Left lobe of liver (tissue), 2 donors: ENCODE measurements at regions not wholly inside any gene's neighbourhood (a gene's known extent, or its start where the extent isn't known, plus 50 kb on each side); places are given as distances from the start of the nearest gene placed in this dataset.

Experiments used
- ATAC-seq: fragments of 200-7000 bp; cut with Tn5 transposase; one replicate; pipeline ENCODE4 v1.9.1; 2020; ENCODE audit warnings: mild to moderate bottlenecking, moderate library complexity
- DNase-seq: peaks from one replicate; pipeline ENCODE4 v3.0.0-alpha.2; 2020; ENCODE audit warnings: low spot score
- donor health status: DM: no; HTN: no; CAD: no; lungs with moderate emphysema.
- donor health status: DM: no; HTN: yes; CAD: no.

- no peak for DNase-seq
- peak; percentile 38 for ATAC-seq
These were observed 139.3 kb downstream of the SOX2 start for GRCh38 chr3:181851063-181851462.

GRCh38 chr3:181855825-181856224 is 144.1 kb downstream of the SOX2 start:
- ATAC-seq (no peak), DNase-seq (no peak)

GRCh38 chr3:181859518-181859917 is 147.8 kb downstream of the SOX2 start:
- ATAC-seq = no peak
- no peak for DNase-seq

- ATAC-seq (no peak), DNase-seq (no peak)
These were observed 148.5 kb downstream of the SOX2 start for GRCh38 chr3:181860235-181860634.

GRCh38 chr3:181862502-181862901 is 150.8 kb downstream of the SOX2 start:
- no peak for ATAC-seq
- DNase-seq = no peak

- ATAC-seq (no peak), DNase-seq (no peak)
These were observed 156.9 kb downstream of the SOX2 start for GRCh38 chr3:181868576-181869082.

GRCh38 chr3:181872887-181873286 is 161.2 kb downstream of the SOX2 start:
- no peak for ATAC-seq
- DNase-seq = no peak

- DNase-seq (no peak), ATAC-seq (no peak)
These were observed 168.2 kb downstream of the SOX2 start for GRCh38 chr3:181879926-181880325.

- no peak for DNase-seq
These were observed 168.6 kb downstream of the SOX2 start for GRCh38 chr3:181880331-181880730.

GRCh38 chr3:181881749-181882148 is 170.0 kb downstream of the SOX2 start:
- no peak for DNase-seq
- no peak for ATAC-seq

More at GRCh38 chr3:181880331-181880730, 168.6 kb downstream of the SOX2 start:
- ATAC-seq = no peak

GRCh38 chr3:181885868-181886630 is 174.3 kb downstream of the SOX2 start:
- DNase-seq (no peak), ATAC-seq (no peak)

- DNase-seq (no peak), ATAC-seq (no peak)
These were observed 175.0 kb downstream of the SOX2 start for GRCh38 chr3:181886676-181887075.

GRCh38 chr3:181887685-181888084 is 176.0 kb downstream of the SOX2 start:
- DNase-seq (no peak), ATAC-seq (no peak)

GRCh38 chr3:181888234-181888633 is 176.5 kb downstream of the SOX2 start:
- no peak for ATAC-seq
- DNase-seq = no peak

GRCh38 chr3:181892848-181893247 is 181.1 kb downstream of the SOX2 start:
- no peak for ATAC-seq
- DNase-seq = no peak

- ATAC-seq (no peak), DNase-seq (no peak)
These were observed 184.9 kb downstream of the SOX2 start for GRCh38 chr3:181896605-181897004.

GRCh38 chr3:181899702-181900101 is 188.0 kb downstream of the SOX2 start:
- ATAC-seq = no peak

GRCh38 chr3:181901626-181902025 is 189.9 kb downstream of the SOX2 start:
- ATAC-seq (no peak), DNase-seq (no peak)

More at GRCh38 chr3:181899702-181900101, 188.0 kb downstream of the SOX2 start:
- no peak for DNase-seq

GRCh38 chr3:181906338-181906737 is 194.6 kb downstream of the SOX2 start:
- ATAC-seq (no peak), DNase-seq (no peak)

GRCh38 chr3:181909241-181909640 is 197.5 kb downstream of the SOX2 start:
- ATAC-seq (no peak), DNase-seq (no peak)

GRCh38 chr3:181912384-181912783 is 200.7 kb downstream of the SOX2 start:
- ATAC-seq = no peak
- DNase-seq = no peak

- DNase-seq (no peak), ATAC-seq (no peak)
These were observed 201.5 kb downstream of the SOX2 start for GRCh38 chr3:181913254-181913653.

GRCh38 chr3:181915551-181915950 is 203.8 kb downstream of the SOX2 start:
- ATAC-seq (no peak), DNase-seq (no peak)
